B cell (primary cell): ENCODE measurements at regions not wholly inside any gene's neighbourhood (a gene's known extent, or its start where the extent isn't known, plus 50 kb on each side); places are given as distances from the start of the nearest gene placed in this dataset.

Experiments used
- ATAC-seq: fragments of 200-7000 bp; cut with Tn5 transposase; one replicate; pipeline ENCODE4 v1.10.0; 2021; ENCODE audit warnings: low read depth, mild to moderate bottlenecking, moderate number of reproducible peaks, moderate library complexity
- CTCF ChIA-PET: fragments of 350-600 bp; sonication (Branson Sonifier 250); formaldehyde crosslinking; loops from one replicate; lab custom pipeline; 2021; ENCODE audit warnings: antibody characterized with exemption, inconsistent platforms; lab: Charles Lee
- POLR2A ChIA-PET: fragments of 350-600 bp; sonication (Branson Sonifier 250); formaldehyde crosslinking; loops from one replicate; lab custom pipeline; 2021; ENCODE audit warnings: antibody characterized with exemption; lab: Charles Lee
- DNase-seq: peaks from one replicate; pipeline ENCODE4 v3.0.0; 2013
- H2AFZ ChIP-seq: 2 replicates; pipeline ENCODE4 v1.6.1; 2012; ENCODE audit warnings: mild to moderate bottlenecking, low read depth, low read length; ENCODE audit not compliant: insufficient read depth, poor library complexity, severe bottlenecking
- H3K27ac ChIP-seq, 2 donors: 1 replicate in 1 of 2; 2 replicates in 1 of 2; pipeline ENCODE4 v1.5.1; 2012 to 2013; ENCODE audit warnings: low read length in 2 of 2, mild to moderate bottlenecking in 2 of 2, moderate library complexity in 1 of 2
- H3K27me3 ChIP-seq, 4 experiments: fragments of 200-600 bp in 1 of 4; sonication (generic) in 1 of 4; replicated peaks in 1 of 4; 1 replicate in 2 of 4; 2 replicates in 2 of 4; pipeline versions ENCODE4 v1.6.1 to v1.7.0; 2013 to 2016; ENCODE audit warnings: low read length in 3 of 4, mild to moderate bottlenecking in 2 of 4, mixed read lengths in 1 of 4, moderate library complexity in 1 of 4; ENCODE audit not compliant: insufficient read depth in 4 of 4, control insufficient read depth in 3 of 4; ENCODE audit errors: control extremely low read depth in 1 of 4
- H3K36me3 ChIP-seq, 2 experiments: replicated peaks in 1 of 2; 1 replicate in 1 of 2; 2 replicates in 1 of 2; pipeline versions ENCODE4 v1.6.1 to v1.7.1; 2013; ENCODE audit warnings: low read length in 1 of 2; ENCODE audit not compliant: insufficient read depth in 2 of 2, control insufficient read depth in 1 of 2; ENCODE audit errors: control extremely low read depth in 1 of 2, extremely low read depth in 1 of 2
- H3K4me1 ChIP-seq, 2 donors: fragments of 200-600 bp in 1 of 2; sonication (generic) in 1 of 2; 1 replicate in 1 of 2; 2 replicates in 1 of 2; pipeline versions ENCODE4 v1.5.1 to v1.6.1; 2013 to 2017; ENCODE audit warnings: low read length in 2 of 2; ENCODE audit not compliant: control insufficient read depth in 2 of 2, insufficient read depth in 2 of 2
- H3K4me2 ChIP-seq: replicated peaks from 2 replicates; pipeline ENCODE3; 2012; ENCODE audit warnings: mild to moderate bottlenecking, low read depth, low read length; ENCODE audit not compliant: poor library complexity, severe bottlenecking
- H3K4me3 ChIP-seq, 5 experiments: fragments of 200-600 bp in 1 of 5; sonication (generic) in 1 of 5; 1 replicate in 3 of 5; 2 replicates in 2 of 5; pipeline versions ENCODE4 v1.5.1 to v1.7.0; 2011 to 2016; ENCODE audit warnings: low read length in 4 of 5, mild to moderate bottlenecking in 4 of 5, low read depth in 2 of 5, control low read depth in 1 of 5, moderate library complexity in 1 of 5; ENCODE audit not compliant: insufficient read depth in 1 of 5; ENCODE audit errors: control extremely low read depth in 1 of 5, extremely low read depth in 1 of 5
- H3K79me2 ChIP-seq: fragments of 200-600 bp; sonication (generic); one replicate; pipeline ENCODE4 v1.6.0; 2016; ENCODE audit warnings: low read length; ENCODE audit not compliant: control insufficient read depth, insufficient read depth
- H3K9ac ChIP-seq: fragments of 200-600 bp; sonication (generic); 2 replicates; pipeline ENCODE4 v1.6.1; 2017; ENCODE audit warnings: mild to moderate bottlenecking, low read length, moderate library complexity
- H3K9me3 ChIP-seq, 3 donors: one replicate each; pipeline versions ENCODE4 v1.6.1 to v1.7.1; 2013; ENCODE audit warnings: low read length in 2 of 3; ENCODE audit not compliant: control insufficient read depth in 2 of 3, insufficient read depth in 1 of 3; ENCODE audit errors: control extremely low read depth in 1 of 3
- H4K20me1 ChIP-seq: 2 replicates; pipeline ENCODE4 v1.6.0; 2012; ENCODE audit warnings: mild to moderate bottlenecking, low read length; ENCODE audit not compliant: insufficient read depth, control insufficient read depth, poor library complexity, severe bottlenecking
- H3K27ac Mint-ChIP-seq: one replicate; pipeline ENCODE4 v1.8.0; 2021; ENCODE audit warnings: mixed read lengths
- H3K27me3 Mint-ChIP-seq: one replicate; pipeline ENCODE4 v1.8.0; 2021; ENCODE audit warnings: mixed read lengths
- H3K4me1 Mint-ChIP-seq: one replicate; pipeline ENCODE4 v1.8.0; 2021; ENCODE audit warnings: mixed read lengths
- H3K4me3 Mint-ChIP-seq: one replicate; pipeline ENCODE4 v1.8.0; 2021; ENCODE audit warnings: mixed read lengths
- H3K9me3 Mint-ChIP-seq: one replicate; pipeline ENCODE4 v1.8.0; 2022; ENCODE audit warnings: mixed read lengths; ENCODE audit not compliant: insufficient read depth
- EZH2 ChIP-seq: IDR thresholded peaks from 2 replicates; pipeline ENCODE4 v1.6.1; 2012; ENCODE audit warnings: borderline replicate concordance, low read depth, mild to moderate bottlenecking, moderate library complexity, low read length; ENCODE audit not compliant: insufficient read depth, poor library complexity, severe bottlenecking
- WGBS: methylation state at CpG from one replicate; pipeline ENCODE4 v1.1.5; 2013; ENCODE audit warnings: missing lambda C conversion rate; ENCODE audit not compliant: insufficient coverage; 5-methylcytosine and 5-hydroxymethylcytosine counted together
- intact Hi-C: fragments of 100-400 bp; cut with micrococcal nuclease; formaldehyde crosslinking; loops from one replicate; pipeline ENCODE4 v1.10.0; 2022
- TF ChIP-seq, protein P1 (sequence below): fragments of 200-600 bp; IDR thresholded peaks from one replicate; pipeline ENCODE4 v1.8.0; 2022; ENCODE audit warnings: antibody characterized with exemption, mild to moderate bottlenecking

- Mint-ChIP-seq H3K4me3 (no peak overlapping the region), H3K27me3 (no peaks in the 10 kb centered on the region), H3K9me3 (no peaks in the 10 kb centered on the region), H3K4me1 (no peaks in the 10 kb centered on the region), H3K27ac (no peak overlapping the region)
- Histone ChIP-seq H2AFZ (no peak overlapping the region), H4K20me1 (no peaks in the 10 kb centered on the region), H3K9ac (no peak overlapping the region), H3K9me3 (no peaks in the 10 kb centered on the region), H3K4me1 (no peaks in the 10 kb centered on the region), H3K4me3 (no peak overlapping the region), H3K27ac (no peak overlapping the region), H3K79me2 (no peaks in the 10 kb centered on the region), H3K36me3 (no peaks in the 10 kb centered on the region), H3K4me2 (no peak overlapping the region), H3K27me3 (no peaks in the 10 kb centered on the region)
- CTCF ChIA-PET: interaction anchor here (0.6 kb wide), 1 partner anchor 730 kb away, joined by 4 read pairs; no protein-coding TSS in a partner anchor
- intact Hi-C loops: loop anchor here (5.0 kb wide), 1 partner anchor 1312 kb away; no protein-coding TSS in a partner anchor
- TF ChIP-seq EZH2: no peak
- TF ChIP-seq, protein P1, sequence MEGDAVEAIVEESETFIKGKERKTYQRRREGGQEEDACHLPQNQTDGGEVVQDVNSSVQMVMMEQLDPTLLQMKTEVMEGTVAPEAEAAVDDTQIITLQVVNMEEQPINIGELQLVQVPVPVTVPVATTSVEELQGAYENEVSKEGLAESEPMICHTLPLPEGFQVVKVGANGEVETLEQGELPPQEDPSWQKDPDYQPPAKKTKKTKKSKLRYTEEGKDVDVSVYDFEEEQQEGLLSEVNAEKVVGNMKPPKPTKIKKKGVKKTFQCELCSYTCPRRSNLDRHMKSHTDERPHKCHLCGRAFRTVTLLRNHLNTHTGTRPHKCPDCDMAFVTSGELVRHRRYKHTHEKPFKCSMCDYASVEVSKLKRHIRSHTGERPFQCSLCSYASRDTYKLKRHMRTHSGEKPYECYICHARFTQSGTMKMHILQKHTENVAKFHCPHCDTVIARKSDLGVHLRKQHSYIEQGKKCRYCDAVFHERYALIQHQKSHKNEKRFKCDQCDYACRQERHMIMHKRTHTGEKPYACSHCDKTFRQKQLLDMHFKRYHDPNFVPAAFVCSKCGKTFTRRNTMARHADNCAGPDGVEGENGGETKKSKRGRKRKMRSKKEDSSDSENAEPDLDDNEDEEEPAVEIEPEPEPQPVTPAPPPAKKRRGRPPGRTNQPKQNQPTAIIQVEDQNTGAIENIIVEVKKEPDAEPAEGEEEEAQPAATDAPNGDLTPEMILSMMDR: no peak
- 100% methylated on average over 1 of the region's 2 CpGs for WGBS
- POLR2A ChIA-PET: no interaction called here
- ATAC-seq: no peak
- DNase-seq: no peak
These were observed 945.8 kb upstream of the CRIM1 start for GRCh38 chr2:35409762-35410161.

- Histone ChIP-seq H3K27ac (no peak overlapping the region), H3K36me3 (no peaks in the 10 kb centered on the region), H3K27me3 (no peaks in the 10 kb centered on the region), H3K4me3 (no peak overlapping the region), H3K4me2 (no peak overlapping the region), H3K4me1 (no peaks in the 10 kb centered on the region), H2AFZ (no peak overlapping the region), H3K79me2 (no peaks in the 10 kb centered on the region), H3K9ac (no peak overlapping the region), H3K9me3 (no peaks in the 10 kb centered on the region), H4K20me1 (no peaks in the 10 kb centered on the region)
- DNase-seq: no peak
- Mint-ChIP-seq H3K4me1 (no peaks in the 10 kb centered on the region), H3K4me3 (no peak overlapping the region), H3K27me3 (no peaks in the 10 kb centered on the region), H3K27ac (no peak overlapping the region), H3K9me3 (no peaks in the 10 kb centered on the region)
- ATAC-seq: no peak
- CTCF ChIA-PET: no interaction called here
- intact Hi-C loops: no loop called here
- TF ChIP-seq EZH2: no peak
- TF ChIP-seq, protein P1: no peak
- POLR2A ChIA-PET: no interaction called here
These were observed 947.3 kb upstream of the CRIM1 start for GRCh38 chr2:35408320-35408719.
